OCI-LY1 (cell line): ENCODE measurements at regions not wholly inside any gene's neighbourhood (a gene's known extent, or its start where the extent isn't known, plus 50 kb on each side); places are given as distances from the start of the nearest gene placed in this dataset.

Source experiments
- EZH2 ChIP-seq: fragments of 200-600 bp; sonication (generic), shearing (Covaris generic); IDR thresholded peaks from 2 replicates; pipeline ENCODE4 v1.8.0; 2017; ENCODE audit warnings: borderline replicate concordance, mixed run types, mild to moderate bottlenecking, antibody characterized with exemption, low read length, moderate library complexity, mixed read lengths
- TF ChIP-seq, protein P1 (sequence below): fragments of 200-600 bp; sonication (generic), shearing (Covaris generic); IDR thresholded peaks from 2 replicates; pipeline ENCODE4 v1.5.1; 2017; ENCODE audit warnings: mild to moderate bottlenecking, antibody characterized with exemption, low read length, moderate library complexity, mixed read lengths

DNA sequence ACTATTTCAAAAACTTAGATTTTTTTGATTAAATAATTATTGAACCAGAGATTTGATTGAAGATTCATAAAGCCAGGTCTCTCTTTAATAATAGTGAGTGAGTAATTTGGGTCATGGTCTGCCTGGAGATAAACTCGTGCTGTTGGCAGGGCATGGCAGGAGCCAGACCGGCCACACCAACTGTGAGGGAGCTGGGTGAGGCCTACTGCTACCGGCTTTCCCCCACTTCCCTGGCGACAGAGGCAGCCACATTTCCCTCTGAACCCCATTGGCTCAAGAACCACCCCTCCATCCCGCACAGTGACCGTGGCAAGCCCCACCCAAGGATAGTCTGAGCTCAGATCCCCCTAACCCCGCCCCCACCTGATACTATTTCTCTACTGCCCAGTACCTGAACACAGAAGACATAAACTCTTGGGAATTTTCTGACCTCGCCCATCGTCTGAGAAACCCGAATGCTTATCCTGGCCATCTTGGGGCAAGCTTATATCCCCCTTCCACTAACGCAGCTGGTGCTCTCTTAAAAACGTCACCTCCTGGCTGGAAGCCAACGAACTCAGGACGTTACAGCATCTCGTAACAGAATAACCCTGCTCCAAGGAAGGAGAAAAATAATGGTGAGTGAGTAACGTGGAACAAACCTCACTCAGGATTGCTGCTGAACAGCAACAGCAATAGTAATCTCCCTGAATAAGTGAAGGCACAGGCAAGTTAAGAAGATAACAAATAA is 627.6 kb upstream of the PCDH9 start:
- TF ChIP-seq, protein P1, sequence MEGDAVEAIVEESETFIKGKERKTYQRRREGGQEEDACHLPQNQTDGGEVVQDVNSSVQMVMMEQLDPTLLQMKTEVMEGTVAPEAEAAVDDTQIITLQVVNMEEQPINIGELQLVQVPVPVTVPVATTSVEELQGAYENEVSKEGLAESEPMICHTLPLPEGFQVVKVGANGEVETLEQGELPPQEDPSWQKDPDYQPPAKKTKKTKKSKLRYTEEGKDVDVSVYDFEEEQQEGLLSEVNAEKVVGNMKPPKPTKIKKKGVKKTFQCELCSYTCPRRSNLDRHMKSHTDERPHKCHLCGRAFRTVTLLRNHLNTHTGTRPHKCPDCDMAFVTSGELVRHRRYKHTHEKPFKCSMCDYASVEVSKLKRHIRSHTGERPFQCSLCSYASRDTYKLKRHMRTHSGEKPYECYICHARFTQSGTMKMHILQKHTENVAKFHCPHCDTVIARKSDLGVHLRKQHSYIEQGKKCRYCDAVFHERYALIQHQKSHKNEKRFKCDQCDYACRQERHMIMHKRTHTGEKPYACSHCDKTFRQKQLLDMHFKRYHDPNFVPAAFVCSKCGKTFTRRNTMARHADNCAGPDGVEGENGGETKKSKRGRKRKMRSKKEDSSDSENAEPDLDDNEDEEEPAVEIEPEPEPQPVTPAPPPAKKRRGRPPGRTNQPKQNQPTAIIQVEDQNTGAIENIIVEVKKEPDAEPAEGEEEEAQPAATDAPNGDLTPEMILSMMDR, result no peak
- no peak for TF ChIP-seq EZH2
